GM19240 (cell line): ENCODE measurements at regions not wholly inside any gene's neighbourhood (a gene's known extent, or its start where the extent isn't known, plus 50 kb on each side); places are given as distances from the start of the nearest gene placed in this dataset.

Experiments used
- DNase-seq: peaks from one replicate; pipeline ENCODE4 v3.0.0; 2011; ENCODE audit warnings: low spot score; ENCODE audit not compliant: insufficient read length

DNA sequence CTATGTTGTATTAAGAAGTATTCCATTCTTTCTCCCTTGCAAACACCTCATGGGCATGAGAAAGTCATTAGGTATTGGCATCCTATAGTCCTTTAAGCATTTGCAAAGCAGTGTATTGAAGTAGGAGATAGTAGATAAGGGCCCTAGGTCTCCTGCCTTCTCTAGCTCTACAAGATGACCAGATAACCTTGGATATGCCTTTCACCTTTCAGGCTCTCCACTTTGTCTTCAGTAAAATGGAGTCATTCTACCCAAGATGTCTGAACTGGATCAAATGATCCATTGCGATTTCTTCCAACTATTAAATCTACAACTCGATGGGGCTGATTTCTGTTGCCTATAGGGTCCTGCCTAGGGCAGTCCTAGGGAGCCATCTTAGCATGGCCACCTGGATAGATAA lies 132.1 kb upstream of the BTG1 start:
- no peak for DNase-seq

DNA sequence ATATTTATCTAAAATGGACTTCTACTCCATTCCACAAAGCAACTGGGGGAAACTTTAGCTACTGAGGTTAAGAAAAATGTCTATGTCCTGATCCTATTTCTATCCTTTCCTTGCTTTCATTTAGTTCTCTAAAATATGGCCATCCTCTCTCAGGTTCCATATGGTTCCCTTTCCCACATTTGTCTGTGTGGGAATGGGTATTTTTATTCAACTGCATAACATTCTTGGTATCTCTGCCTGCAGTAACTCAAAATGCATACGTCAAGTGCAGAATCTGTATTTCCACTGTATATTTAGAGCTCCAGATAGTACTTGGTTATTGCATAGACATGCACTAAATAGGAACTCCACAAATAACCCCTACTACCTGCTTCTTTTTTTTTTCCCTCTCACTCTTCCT lies 130.6 kb upstream of the BTG1 start:
- DNase-seq: no peak

DNA sequence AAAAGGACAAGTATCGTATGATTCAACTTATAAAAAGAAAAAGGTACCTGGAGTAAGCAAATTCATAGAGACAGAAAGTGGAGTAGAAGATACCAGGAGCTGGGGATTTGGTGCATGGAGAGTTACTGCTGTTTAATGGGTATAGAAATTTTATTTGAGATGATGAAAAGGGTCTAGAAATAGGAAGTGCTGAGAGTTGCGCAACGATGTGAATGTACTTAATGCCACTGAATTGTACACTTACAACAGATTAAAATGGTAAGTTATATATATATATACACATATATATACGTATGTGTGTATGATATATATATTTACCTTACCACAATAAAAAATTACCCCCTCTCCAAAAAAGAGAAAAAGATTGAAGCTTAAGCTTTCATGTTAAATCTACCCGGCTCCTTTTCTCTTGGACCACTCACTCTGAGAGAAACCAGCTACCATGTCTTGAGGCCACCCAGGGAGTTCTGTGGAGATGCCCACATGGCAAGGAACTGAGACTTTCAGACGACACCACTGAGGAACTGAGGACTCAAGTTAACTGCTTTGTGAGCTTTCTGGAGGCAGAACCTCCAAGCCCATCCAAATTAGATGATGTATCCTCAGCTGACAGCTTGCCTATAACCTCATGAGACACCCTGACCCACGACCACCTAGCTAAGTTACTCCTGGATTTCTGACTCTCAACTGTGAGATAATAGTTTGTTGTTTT lies 130.0 kb upstream of the BTG1 start:
- no peak for DNase-seq

DNA sequence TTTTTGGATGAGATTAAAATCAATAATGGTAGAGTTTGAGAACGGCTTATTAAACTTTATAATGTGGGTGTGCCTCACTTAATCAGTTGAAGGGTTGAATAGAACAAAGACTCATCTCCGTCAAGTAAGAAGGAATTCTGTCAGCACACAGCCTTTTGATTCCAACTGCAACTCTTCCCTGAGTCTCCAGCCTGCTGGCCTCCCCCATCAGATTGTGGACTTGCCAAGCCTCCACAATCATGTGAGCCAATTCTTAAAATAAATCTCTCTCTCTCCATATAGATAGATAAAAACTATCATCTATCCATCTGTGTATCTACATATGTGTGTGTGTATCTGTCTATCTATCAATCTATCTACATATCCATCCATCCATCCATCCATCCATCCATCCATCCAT lies 127.4 kb upstream of the BTG1 start:
- DNase-seq: no peak

DNA sequence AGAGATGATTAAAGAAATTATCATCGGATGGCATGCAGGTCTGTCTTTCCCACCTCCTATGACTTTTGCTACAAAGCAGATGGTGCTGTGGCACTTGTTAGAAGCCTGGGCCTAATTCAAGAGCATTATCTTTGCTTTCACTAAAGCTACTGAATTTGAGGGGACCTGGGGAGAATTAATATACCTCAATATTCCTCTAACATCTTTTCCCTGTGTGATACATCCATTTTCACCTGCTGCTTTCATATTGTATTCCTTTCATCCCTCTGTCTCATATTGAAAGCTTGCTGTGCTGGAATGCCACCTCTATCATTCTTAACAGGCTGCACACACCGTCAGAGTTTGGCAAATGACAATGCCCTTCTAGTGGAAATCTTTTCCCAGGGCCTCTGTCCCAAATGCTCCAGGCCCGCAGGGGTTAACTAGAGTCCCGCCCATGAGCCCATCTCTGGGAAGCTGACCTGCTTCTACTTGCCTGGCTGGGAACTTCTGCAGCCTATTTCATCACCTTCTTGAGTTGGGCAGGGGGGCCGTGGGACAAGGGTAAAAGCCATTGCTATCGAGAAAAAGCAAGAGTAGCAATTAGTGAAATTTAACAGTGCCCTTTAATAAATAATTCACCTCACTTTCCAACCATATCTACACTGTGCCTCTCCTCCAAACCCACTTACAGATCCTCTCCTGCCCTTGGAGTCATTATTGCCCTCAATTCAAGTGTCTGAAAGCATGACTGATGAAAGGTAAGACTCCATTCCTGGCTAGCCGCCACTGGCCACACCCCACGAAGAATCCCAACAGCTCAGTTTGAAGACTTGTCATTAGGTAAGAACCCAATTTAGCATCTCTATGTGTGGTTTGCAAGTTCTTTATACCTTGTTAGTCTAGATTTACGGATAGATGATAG lies 126.7 kb upstream of the BTG1 start:
- no peak for DNase-seq

DNA sequence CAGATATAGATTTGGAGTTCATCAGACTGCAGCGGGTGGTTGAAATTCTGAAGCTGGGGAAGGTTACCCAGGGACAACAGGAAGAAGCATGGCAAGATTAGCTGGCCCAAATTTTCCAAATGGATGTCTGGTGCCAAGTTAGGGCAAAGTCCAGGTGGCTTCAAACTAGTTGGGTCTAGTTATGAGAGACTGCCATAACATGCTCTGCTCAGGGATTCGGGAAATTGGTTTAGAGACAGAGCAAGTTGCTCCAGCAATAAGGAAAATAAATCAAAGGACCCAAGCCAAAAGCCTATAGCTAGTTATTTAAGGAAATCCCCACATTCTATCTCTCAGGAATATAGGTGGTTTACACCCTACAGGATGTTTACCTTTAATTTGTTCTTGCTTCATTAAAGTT lies 125.7 kb upstream of the BTG1 start:
- no peak for DNase-seq

DNA sequence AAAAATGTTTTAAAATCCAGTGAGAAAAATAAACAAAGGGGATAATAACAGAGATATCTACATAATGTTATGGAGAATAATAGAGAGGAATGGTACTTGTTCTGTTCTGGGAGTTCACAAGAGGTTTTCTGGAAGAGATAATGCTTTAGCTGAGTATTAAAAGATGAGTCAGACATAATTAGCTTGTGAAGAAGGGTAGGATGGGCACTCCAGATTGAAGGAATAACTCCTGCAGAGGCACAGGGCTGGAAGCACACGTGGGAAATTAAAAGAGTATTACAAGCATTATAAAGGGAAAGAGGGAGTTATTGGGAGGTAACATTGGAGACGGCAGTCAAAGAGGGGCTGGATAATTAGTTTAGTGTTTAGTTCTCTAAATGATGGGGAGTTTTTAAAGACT lies 124.9 kb upstream of the BTG1 start:
- no peak for DNase-seq

DNA sequence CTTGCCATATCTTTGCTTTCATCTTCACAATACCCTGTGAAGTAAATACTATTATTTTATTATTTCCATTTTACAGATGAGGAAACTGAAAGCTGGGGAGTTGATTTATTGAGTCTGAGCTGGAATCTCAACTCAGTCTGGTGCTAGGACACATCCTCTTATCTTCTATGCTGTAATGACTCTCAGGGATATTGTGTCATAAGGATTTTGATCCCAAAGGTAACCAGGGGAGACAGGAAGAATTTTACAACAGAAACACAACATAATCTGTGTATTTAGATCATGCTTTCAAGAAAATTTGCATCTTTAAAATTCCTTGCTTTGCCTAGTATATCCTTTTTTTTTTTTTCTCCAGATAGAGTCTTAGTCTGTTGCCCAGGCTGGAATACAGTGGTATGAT lies 123.3 kb upstream of the BTG1 start:
- no peak for DNase-seq

DNA sequence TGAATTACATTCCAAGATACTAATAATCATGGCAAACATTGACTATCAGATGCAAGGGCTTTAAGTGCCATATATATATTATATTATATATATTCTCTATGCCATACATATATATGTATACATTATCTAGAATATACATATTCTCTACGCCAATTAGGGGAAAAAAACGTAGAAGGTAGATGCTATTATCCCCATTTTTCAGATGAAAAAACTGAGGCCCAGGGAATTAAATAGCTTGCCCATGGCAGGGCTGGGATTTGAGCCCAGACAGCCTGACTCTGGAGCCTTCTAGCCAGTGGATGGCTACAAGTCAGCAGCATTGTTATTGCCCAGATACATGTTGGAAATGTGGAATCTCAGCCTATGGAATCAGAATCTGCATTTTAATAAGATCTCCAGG lies 116.0 kb upstream of the BTG1 start:
- DNase-seq: no peak

DNA sequence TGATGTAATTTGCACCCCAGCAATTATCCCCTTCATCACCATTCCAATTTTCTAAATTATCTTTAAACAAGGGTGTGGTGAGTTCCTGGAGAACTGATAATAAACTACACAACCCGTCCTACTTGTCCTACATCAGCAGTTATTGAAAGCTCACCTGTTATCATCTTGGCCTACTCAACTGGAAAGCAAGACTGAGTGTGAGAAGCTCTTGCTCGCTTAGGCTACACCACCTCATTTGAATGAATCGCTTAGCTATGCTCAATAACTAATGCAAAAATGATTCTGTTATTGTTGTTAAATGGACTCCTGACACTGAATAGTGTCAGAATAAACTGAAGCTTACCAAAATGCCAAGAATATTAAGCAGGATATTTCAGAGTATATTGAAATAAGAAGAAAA lies 115.4 kb upstream of the BTG1 start:
- DNase-seq: no peak

DNA sequence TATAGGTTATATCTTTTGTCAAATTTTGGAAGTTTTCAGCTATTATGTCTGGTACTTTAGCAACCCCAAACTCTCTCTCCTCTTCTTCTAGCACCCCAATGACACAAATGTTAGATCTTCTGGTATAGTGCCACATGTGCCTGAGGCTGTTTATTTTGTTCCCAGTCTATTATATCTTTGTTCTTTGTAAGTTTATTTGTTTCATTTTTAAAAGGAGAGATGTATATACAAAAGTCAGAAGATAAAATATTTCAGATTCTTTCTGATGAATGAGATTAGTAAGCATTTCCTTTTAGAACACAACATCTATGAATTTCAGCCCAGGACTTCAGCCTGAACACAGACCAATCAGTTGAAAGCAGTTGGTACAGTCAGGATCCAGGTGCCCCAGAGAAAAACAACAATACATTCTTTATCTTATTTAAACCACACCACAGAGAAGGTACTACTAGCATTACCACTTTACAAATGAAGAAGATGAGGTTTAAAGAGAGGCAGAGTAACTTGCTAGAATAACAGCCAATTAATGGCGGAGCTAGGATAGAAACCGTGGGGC lies 114.1 kb upstream of the BTG1 start:
- no peak for DNase-seq

DNA sequence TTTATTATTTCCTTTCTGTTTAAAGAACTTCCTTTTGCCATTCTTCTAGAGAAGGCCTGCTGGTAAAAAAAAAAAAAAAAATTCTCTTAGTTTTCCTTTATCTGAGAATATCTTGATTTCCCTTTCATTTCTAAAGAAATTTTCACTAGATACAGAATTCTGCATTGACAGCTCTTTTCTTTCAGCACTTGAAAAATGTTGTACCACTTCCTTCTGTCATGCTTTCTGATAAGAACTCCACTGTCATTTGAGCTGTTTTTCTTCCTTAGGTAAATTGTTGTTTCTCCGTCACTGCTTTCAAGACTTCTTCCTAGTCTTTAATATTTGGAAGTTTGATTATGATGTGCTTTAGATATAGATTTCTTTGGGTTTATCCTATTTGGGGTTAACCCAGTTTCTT lies 113.6 kb upstream of the BTG1 start:
- no peak for DNase-seq

DNA sequence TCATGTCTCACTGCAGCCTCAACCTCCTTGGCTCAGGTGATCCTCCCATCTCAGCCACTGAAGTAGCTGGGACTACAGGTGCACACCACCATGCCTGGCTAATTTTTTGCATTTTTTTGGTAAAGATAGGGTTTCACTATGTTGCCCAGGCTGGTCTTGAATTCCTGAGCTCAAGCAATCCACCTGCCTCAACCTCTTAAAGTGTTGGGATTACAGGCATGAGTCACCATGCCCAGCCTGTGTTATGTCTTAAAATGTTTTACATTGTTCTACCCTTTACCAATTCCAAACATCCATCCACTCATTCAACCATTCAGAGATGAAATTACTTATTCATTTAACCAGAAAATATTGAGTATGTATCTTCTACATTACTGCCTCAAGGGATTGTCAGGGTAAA lies 111.6 kb upstream of the BTG1 start:
- DNase-seq: no peak

DNA sequence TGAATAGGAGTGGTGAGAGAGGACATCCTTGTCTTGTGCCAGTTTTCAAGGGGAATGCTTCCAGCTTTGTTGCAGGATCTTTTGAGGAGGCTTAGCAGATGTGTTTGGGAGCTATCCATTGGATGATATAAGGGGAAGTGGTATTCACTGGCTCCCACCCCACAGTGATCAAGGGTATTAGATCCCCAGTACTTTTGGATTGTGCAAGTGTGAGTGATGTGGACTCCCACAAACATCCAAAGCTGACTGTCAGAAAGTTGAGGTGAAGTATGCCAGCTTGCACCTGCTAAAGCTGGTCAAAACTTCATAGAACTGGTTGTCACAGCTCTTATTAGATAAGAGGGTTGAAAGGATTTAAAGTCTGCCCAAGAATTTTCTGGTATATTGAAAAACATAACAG lies 110.1 kb upstream of the BTG1 start:
- DNase-seq: no peak

DNA sequence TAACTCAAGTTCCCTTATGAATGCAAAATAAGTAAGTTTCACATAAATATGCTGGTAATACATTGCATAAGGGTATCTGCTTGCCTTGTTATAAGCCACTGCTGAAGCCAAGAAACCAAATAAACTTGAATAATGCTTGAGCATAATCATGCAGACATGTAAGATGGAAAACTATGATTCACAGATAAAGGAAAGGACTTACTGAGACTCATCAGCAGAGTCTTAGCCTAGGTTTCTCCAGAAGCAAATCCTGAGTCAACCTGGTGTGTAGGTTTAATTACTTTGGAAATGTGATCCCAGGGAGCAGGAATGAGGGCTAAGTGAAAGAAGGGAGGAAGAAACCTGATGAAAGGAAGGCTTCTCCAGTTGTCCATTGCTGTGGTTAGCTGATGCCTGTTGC lies 107.7 kb upstream of the BTG1 start:
- no peak for DNase-seq

DNA sequence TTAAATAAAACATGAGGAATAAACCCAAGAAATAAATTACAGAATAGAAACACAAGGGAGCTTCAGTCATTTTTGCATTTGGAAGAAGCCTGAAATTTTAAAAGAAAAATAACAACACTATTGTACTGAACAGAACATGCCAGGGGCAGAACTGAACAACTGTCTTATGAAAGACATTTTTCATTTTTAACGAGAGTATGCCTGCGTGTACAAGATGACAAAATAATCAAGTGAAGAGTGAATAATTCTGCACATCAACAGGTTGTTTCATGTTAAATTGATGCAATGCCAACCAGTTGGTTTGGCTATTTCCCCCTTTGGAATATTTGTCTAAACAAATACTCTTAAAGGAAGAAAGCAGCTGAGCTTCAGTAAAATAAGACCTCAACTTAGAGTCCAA lies 103.3 kb upstream of the BTG1 start:
- no peak for DNase-seq

DNA sequence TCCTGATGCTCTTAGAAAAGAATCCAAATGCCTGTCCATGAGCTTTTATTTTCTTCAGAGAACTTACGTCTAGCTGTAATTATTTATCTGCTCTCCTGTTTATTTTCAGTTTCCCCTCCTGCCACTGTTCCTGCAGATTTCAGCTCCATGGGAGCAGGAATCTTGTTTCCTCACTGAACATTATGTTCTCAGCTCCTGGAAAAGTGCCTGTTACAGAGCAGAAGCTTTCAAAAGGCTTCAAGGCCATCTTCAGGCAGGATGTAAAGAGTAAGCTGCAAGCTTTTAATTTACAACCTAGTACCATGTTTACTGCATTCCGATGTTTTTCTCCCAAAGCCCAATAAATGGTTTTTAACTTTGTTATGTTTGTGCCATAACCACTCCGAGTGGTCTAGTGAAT lies 98.4 kb upstream of the BTG1 start:
- DNase-seq: no peak

DNA sequence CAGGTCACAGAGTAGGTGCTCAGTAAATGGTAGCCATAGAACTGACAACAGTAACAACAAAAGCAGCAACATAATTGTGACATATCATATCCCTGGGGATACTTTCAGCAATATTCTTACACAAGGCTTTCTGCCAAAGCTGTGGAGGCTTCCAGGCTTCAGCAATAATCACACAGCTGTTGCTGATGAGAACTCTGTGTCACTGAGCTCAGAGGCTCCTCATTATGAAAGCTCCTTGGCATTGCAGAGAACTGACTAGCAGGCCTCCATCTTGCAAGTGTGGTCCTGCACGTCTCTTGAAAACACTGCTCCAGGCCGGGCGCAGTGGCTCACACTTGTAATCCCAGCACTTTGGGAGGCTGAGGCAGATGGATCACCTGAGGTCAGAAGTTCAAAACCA lies 97.3 kb upstream of the BTG1 start:
- DNase-seq: no peak

DNA sequence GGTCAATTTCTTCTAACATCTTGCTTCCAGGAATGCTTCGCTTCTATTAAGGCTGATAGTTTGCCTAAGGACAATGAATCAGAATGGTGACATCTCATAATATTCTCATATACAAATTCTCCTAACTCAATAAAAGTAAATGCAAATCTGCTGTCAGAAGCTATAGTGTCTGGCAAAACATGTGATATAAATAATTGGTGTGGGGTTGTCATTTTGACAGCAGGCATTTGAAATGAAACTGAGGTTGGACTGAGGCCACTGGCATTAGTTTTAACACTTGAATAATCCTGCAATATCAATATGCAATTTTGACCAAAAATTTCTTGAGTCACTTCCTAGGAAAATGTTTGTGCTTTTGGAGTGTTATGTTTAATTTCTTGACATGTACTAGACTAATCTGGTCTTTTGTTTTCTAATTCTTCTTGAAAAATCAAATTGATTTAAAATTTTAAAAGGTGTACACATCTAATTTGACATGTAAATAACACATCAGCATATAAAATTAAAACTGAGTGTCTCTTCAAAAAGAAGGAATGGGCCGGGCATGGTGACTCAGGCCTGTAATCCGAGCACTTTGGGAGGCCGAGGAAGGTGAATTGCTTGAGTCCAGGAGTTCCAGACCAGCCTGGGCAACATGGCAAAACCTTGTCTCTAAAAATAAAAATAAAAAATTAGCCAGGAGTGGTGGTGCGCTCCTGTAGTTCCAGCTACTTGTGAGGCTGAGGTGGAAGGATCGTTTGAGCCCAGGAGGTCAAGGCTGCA lies 92.3 kb upstream of the BTG1 start:
- no peak for DNase-seq

DNA sequence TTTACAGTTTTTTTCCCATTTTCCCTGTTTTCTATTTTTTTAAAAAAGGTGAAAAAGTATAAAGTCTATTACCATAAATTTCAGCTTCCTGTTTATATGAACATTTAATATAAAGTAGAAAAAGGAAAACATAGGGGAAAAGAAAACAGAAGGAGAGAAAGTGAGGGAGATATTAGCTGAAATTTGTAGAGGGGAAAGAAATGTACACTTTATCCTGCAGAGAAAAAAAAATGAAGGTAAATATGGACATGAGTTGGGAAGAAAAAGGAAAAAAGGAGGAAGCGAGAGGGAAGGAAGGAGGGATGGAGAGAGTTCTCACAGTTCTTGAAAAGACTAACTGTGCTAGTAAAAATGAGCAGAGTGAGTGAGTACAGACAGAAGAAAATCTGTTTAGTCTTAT lies 91.6 kb upstream of the BTG1 start:
- DNase-seq: no peak

DNA sequence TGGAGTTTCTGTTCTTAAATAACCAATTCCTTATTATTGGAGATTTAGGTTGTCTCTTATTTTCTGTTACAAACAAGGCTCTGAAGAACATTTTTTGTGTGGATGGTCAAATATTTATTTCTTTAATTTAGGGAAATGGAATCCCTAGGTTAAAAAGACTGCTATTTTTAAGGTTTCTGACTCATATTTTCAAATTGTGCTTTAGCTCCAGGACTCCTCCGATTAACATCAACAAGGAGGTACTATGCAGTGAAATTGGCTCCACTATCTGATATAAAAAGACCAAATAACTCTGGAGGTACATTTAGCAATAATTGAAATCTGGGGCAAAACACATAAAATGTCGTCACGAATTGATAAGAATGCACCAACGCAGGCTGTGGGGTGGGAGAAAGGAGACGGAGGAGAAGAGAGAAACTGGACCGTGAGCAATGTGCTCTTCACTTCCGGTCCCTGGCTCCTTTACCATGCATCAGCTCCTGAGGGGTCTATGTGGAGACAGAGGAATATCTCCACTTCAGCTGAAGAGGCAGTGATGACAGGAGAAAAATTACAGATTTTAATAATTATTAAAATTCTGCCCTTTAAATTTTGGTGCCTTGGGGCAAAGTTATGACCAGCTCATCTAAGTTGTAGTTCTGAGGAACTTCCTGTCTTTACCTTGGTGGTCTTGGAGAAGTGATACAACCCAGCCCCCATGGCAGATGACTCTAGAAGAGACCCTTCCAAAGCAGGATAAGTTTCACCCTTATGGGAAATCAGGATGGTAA lies 90.2 kb upstream of the BTG1 start:
- no peak for DNase-seq
